HepG2 (cell line): ENCODE measurements at regions not wholly inside any gene's neighbourhood (a gene's known extent, or its start where the extent isn't known, plus 50 kb on each side); places are given as distances from the start of the nearest gene placed in this dataset.

ENCODE experiments used
- ARID5B ChIP-seq: IDR thresholded peaks from 2 replicates; pipeline ENCODE4 v1.4.0; 2020; ENCODE audit warnings: mild to moderate bottlenecking, missing genetic modification reagents
- ARNT2 ChIP-seq: sonication (generic); formaldehyde crosslinking; IDR thresholded peaks from 2 replicates; pipeline ENCODE4 v1.8.0; 2022; ENCODE audit warnings: mild to moderate bottlenecking, low read depth, missing genetic modification reagents, moderate library complexity
- ASH2L ChIP-seq: fragments of 300-600, 200-600 bp; sonication (generic); IDR thresholded peaks from 2 replicates; pipeline ENCODE4 v1.7.0; 2017; ENCODE audit warnings: low read depth, mild to moderate bottlenecking, moderate library complexity, mixed read lengths, low read length; ENCODE audit not compliant: insufficient read length
- CHD4 ChIP-seq: fragments of 200-600 bp; sonication (generic); IDR thresholded peaks from 2 replicates; pipeline ENCODE4 v1.7.0; 2017; ENCODE audit warnings: mild to moderate bottlenecking, low read length, borderline replicate concordance
- EP300 ChIP-seq, 3 experiments: sonication (generic) in 1 of 3; formaldehyde crosslinking in 1 of 3; IDR thresholded peaks; 2 replicates each; pipeline versions ENCODE4 v1.5.1 to v1.6.1; 2011 to 2020; ENCODE audit warnings: low read depth in 2 of 3, low read length in 2 of 3, borderline replicate concordance in 1 of 3, improper control_type of control experiment in 1 of 3, mild to moderate bottlenecking in 1 of 3, missing genetic modification reagents in 1 of 3, moderate library complexity in 1 of 3
- MAFF ChIP-seq: IDR thresholded peaks from 2 replicates; pipeline ENCODE4 v1.6.1; 2011; ENCODE audit warnings: low read depth, low read length, improper control_type of control experiment
- MTF1 ChIP-seq: sonication (generic); formaldehyde crosslinking; IDR thresholded peaks from 2 replicates; pipeline ENCODE4 v1.5.0; 2020; ENCODE audit warnings: missing genetic modification reagents
- NR1H2 ChIP-seq: sonication (generic); formaldehyde crosslinking; IDR thresholded peaks from 2 replicates; pipeline ENCODE4 v1.8.1; 2022; ENCODE audit warnings: low read depth, missing genetic modification reagents, borderline replicate concordance
- PCBP2 ChIP-seq: fragments of 200-400 bp; formaldehyde crosslinking; optimal IDR thresholded peaks from 2 replicates; pipeline ENCODE3; 2018; ENCODE audit warnings: low read length, low read depth; ENCODE audit not compliant: poor library complexity, severe bottlenecking
- PRPF4 ChIP-seq: fragments of 200-400 bp; formaldehyde crosslinking; IDR thresholded peaks from 2 replicates; pipeline ENCODE4 v1.6.1; 2016; ENCODE audit warnings: low read length, low read depth; ENCODE audit not compliant: poor library complexity, severe bottlenecking
- SRSF4 ChIP-seq: fragments of 200-400 bp; formaldehyde crosslinking; IDR thresholded peaks from one replicate; pipeline ENCODE4 v1.6.1; 2018; ENCODE audit warnings: mild to moderate bottlenecking, low read depth, low read length, moderate library complexity; ENCODE audit not compliant: poor library complexity, severe bottlenecking
- TOE1 ChIP-seq: sonication (generic); formaldehyde crosslinking; IDR thresholded peaks from 2 replicates; pipeline ENCODE4 v1.4.0; 2020; ENCODE audit warnings: mild to moderate bottlenecking, missing genetic modification reagents
- ZKSCAN8 ChIP-seq: IDR thresholded peaks from 2 replicates; pipeline ENCODE4 v1.6.1; 2016; ENCODE audit warnings: borderline replicate concordance, missing genetic modification reagents, missing compliant biosample characterization
- ZNF343 ChIP-seq: sonication (generic); formaldehyde crosslinking; IDR thresholded peaks from 2 replicates; pipeline ENCODE4 v1.4.0; 2020; ENCODE audit warnings: mild to moderate bottlenecking, missing genetic modification reagents
- TF ChIP-seq, protein P1 (sequence below), 2 experiments: sonication (generic) in 1 of 2; formaldehyde crosslinking in 1 of 2; IDR thresholded peaks; 2 replicates each; pipeline versions ENCODE4 v1.4.0 to v1.6.1; 2016 to 2020; ENCODE audit warnings: borderline replicate concordance in 1 of 2, low read depth in 1 of 2, mild to moderate bottlenecking in 1 of 2, missing genetic modification reagents in 1 of 2

- peak in 1 of 2 experiments; percentile 89; a peak in 1 of 4 replicates for TF ChIP-seq EP300 (IDR thresholded peaks at IDR 0.05; ENCODE audit: low read depth in 2 of 2, low read length in 2 of 2)
- TF ChIP-seq EP300 (CRISPR knock-in tag; IDR thresholded peaks at IDR 0.05; ENCODE audit: borderline replicate concordance), result no peak
- TF ChIP-seq ZKSCAN8 (CRISPR knock-in tag), result no peak
- TF ChIP-seq NR1H2 (CRISPR knock-in tag), result no peak
- TF ChIP-seq ARID5B (CRISPR knock-in tag), result peak; percentile 62; the same call in 1 of the 2 replicates
- TF ChIP-seq MAFF, result no peak
- peak; percentile 53; the same call in 1 of the 2 replicates for TF ChIP-seq ZNF343
- 0 out of 2 replicates have a peak, but pooled peaks have one; percentile 32 for TF ChIP-seq CHD4
- TF ChIP-seq SRSF4, result no peak
- TF ChIP-seq, protein P1, sequence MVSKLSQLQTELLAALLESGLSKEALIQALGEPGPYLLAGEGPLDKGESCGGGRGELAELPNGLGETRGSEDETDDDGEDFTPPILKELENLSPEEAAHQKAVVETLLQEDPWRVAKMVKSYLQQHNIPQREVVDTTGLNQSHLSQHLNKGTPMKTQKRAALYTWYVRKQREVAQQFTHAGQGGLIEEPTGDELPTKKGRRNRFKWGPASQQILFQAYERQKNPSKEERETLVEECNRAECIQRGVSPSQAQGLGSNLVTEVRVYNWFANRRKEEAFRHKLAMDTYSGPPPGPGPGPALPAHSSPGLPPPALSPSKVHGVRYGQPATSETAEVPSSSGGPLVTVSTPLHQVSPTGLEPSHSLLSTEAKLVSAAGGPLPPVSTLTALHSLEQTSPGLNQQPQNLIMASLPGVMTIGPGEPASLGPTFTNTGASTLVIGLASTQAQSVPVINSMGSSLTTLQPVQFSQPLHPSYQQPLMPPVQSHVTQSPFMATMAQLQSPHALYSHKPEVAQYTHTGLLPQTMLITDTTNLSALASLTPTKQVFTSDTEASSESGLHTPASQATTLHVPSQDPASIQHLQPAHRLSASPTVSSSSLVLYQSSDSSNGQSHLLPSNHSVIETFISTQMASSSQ (IDR thresholded peaks at IDR 0.05; ENCODE audit: low read depth), result peak; percentile 56; the same call in 1 of the 2 replicates
- TF ChIP-seq, protein P1 (CRISPR knock-in tag; IDR thresholded peaks at IDR 0.05; ENCODE audit: borderline replicate concordance), result peak; percentile 41; the same call in 1 of the 2 replicates
- no peak for TF ChIP-seq MTF1
- TF ChIP-seq PCBP2, result no peak
- TF ChIP-seq ASH2L, result no peak
- TF ChIP-seq TOE1 (CRISPR knock-in tag), result peak; percentile 87; the same call in 1 of the 2 replicates
- no peak for TF ChIP-seq PRPF4
- TF ChIP-seq ARNT2, result no peak
Observed at GRCh38 chr2:42959234-42960001, 167.0 kb upstream of the HAAO start (continued).
